Right lobe of liver (tissue), 6 donors: ENCODE measurements at regions not wholly inside any gene's neighbourhood (a gene's known extent, or its start where the extent isn't known, plus 50 kb on each side); places are given as distances from the start of the nearest gene placed in this dataset.

Source experiments
- ATAC-seq, 4 donors: fragments of 200-7000 bp; cut with Tn5 transposase; one replicate each; pipeline ENCODE4 v1.9.1; 2020; ENCODE audit warnings: mild to moderate bottlenecking in 4 of 4, moderate library complexity in 4 of 4
- DNase-seq, 3 donors: peaks; one replicate each; pipeline ENCODE4 v3.0.0-alpha.2; 2020
- H3K27ac ChIP-seq, 3 donors: fragments of 200-600 bp; one replicate each; pipeline ENCODE4 v1.8.0; 2022
- H3K27me3 ChIP-seq, 2 donors: fragments of 200-600 bp; one replicate each; pipeline ENCODE4 v1.8.0; 2022
- H3K36me3 ChIP-seq, 4 donors: fragments of 200-600 bp; sonication (generic) in 1 of 4; one replicate each; pipeline versions ENCODE4 v1.5.1 to v1.8.0; 2017 to 2022; ENCODE audit warnings: control low read depth in 1 of 4
- H3K4me1 ChIP-seq, 4 donors: fragments of 200-600 bp; sonication (generic) in 1 of 4; one replicate each; pipeline versions ENCODE4 v1.5.1 to v1.8.0; 2017 to 2022; ENCODE audit warnings: control low read depth in 1 of 4
- H3K4me3 ChIP-seq, 3 donors: fragments of 200-600 bp; one replicate each; pipeline ENCODE4 v1.8.0; 2022
- H3K9me3 ChIP-seq, 4 donors: fragments of 200-600 bp; sonication (generic) in 1 of 4; one replicate each; pipeline versions ENCODE4 v1.5.1 to v1.8.0; 2017 to 2022; ENCODE audit warnings: control low read depth in 1 of 4
- CTCF ChIP-seq, 4 donors: fragments of 200-600 bp in 3 of 4; fragments of 450-650 bp in 1 of 4; IDR thresholded peaks; one replicate each; pipeline versions ENCODE4 v1.5.1 to v1.8.0; 2016 to 2022; ENCODE audit warnings: antibody characterized with exemption in 4 of 4, mild to moderate bottlenecking in 2 of 4
- POLR2A ChIP-seq: fragments of 450-650 bp; IDR thresholded peaks from one replicate; pipeline ENCODE4 v1.6.1; 2017; ENCODE audit warnings: antibody characterized with exemption, mild to moderate bottlenecking
- WGBS: methylation state at CpG from one replicate; pipeline ENCODE4 v1.1.6; 2018; ENCODE audit warnings: low coverage, low lambda C conversion rate; ENCODE audit not compliant: insufficient coverage; ENCODE audit errors: missing lambda C conversion rate; 5-methylcytosine and 5-hydroxymethylcytosine counted together
- intact Hi-C, 2 donors: fragments of 100-400 bp; cut with DNase I; formaldehyde crosslinking; loops; one replicate each; pipeline versions ENCODE4 v1.11.2 to v1.14.1; 2022
- donor health status: DM: no; HTN: yes; CAD: no.
- donor health status: DM: no; HTN: no; CAD: no.
- donor health status: DM: no; HTN: no; CAD: no.
- donor health status: DM: no; HTN: yes; CAD: no.
- donor health status: DM: no; HTN: yes; CAD: no.

- Histone ChIP-seq H3K27me3 (no peaks in the 10 kb centered on the region), H3K9me3 (no peaks in the 10 kb centered on the region), H3K36me3 (no peaks in the 10 kb centered on the region), H3K4me1 (no peaks in the 10 kb centered on the region), H3K4me3 (no peak overlapping the region), H3K27ac (no peak overlapping the region)
- WGBS: 55% methylated on average over 7 of the region's 11 CpGs
- DNase-seq (no peak), ATAC-seq (peak in 3 of 4 donors; percentile 36 to 59 (median 43))
- no peak for TF ChIP-seq CTCF (IDR thresholded peaks at IDR 0.05)
- TF ChIP-seq POLR2A: no peak
- intact Hi-C loops: no loop called here
Observed at GRCh38 chr10:6328699-6329423, 126.1 kb downstream of the PFKFB3 start.

GRCh38 chr10:6333086-6333485 lies 130.4 kb downstream of the PFKFB3 start:
- Histone ChIP-seq H3K27me3 (no peaks in the 10 kb centered on the region), H3K4me1 (no peaks in the 10 kb centered on the region), H3K27ac (no peak overlapping the region), H3K4me3 (no peak overlapping the region), H3K36me3 (no peaks in the 10 kb centered on the region), H3K9me3 (no peaks in the 10 kb centered on the region)
- TF ChIP-seq CTCF (IDR thresholded peaks at IDR 0.05): no peak
- no peak for TF ChIP-seq POLR2A
- no CpG with 5 or more reads among the region's 4 CpGs for WGBS
- DNase-seq: no peak
- intact Hi-C loops: no loop called here
- no peak for ATAC-seq

GRCh38 chr10:6333973-6334372 lies 131.2 kb downstream of the PFKFB3 start:
- no peak overlapping the region for H3K4me3 ChIP-seq
- DNase-seq (no peak), ATAC-seq (no peak)
- no peaks in the 10 kb centered on the region for H3K9me3 ChIP-seq
- no peaks in the 10 kb centered on the region for H3K4me1 ChIP-seq
- H3K36me3 ChIP-seq: no peaks in the 10 kb centered on the region
- WGBS: 73% methylated on average over 2 of the region's 2 CpGs
- no peak overlapping the region for H3K27ac ChIP-seq
- no peak for TF ChIP-seq CTCF (IDR thresholded peaks at IDR 0.05)
- no peak for TF ChIP-seq POLR2A
- H3K27me3 ChIP-seq: no peaks in the 10 kb centered on the region
- intact Hi-C loops: no loop called here

- no peak for TF ChIP-seq CTCF (IDR thresholded peaks at IDR 0.05)
- no peak for TF ChIP-seq POLR2A
- 94% methylated on average over 3 of the region's 3 CpGs for WGBS
- H3K27me3 ChIP-seq: no peaks in the 10 kb centered on the region
- H3K4me3 ChIP-seq: no peak overlapping the region
- intact Hi-C loops: no loop called here
- no peak overlapping the region for H3K27ac ChIP-seq
- no peak for ATAC-seq
- H3K9me3 ChIP-seq: no peaks in the 10 kb centered on the region
- no peaks in the 10 kb centered on the region for H3K36me3 ChIP-seq
- H3K4me1 ChIP-seq: no peaks in the 10 kb centered on the region
- no peak for DNase-seq
Observed at GRCh38 chr10:6336016-6336415, 133.3 kb downstream of the PFKFB3 start.
